Kidney epithelial cell (primary cell): ENCODE measurements at regions not wholly inside any gene's neighbourhood (a gene's known extent, or its start where the extent isn't known, plus 50 kb on each side); places are given as distances from the start of the nearest gene placed in this dataset.

Source experiments
- DNase-seq: peaks from one replicate; pipeline ENCODE4 v3.0.0-alpha.2; 2010; ENCODE audit warnings: low read depth
- H3K27me3 ChIP-seq: 2 replicates; pipeline ENCODE4 v1.6.0; 2011; ENCODE audit warnings: low read length; ENCODE audit not compliant: control insufficient read depth, insufficient read depth
- H3K36me3 ChIP-seq: 2 replicates; pipeline ENCODE4 v1.5.1; 2011; ENCODE audit warnings: low read length; ENCODE audit not compliant: control insufficient read depth, insufficient read depth
- H3K4me3 ChIP-seq: 2 replicates; pipeline ENCODE4 v1.5.1; 2011; ENCODE audit warnings: low read depth, mild to moderate bottlenecking, control low read depth, low read length
- CTCF ChIP-seq: IDR thresholded peaks from 2 replicates; pipeline ENCODE4 v1.5.1; 2011; ENCODE audit warnings: mild to moderate bottlenecking, moderate library complexity, low read length, control low read depth, inconsistent platforms; ENCODE audit not compliant: insufficient read depth, poor library complexity, severe bottlenecking

GRCh38 chr2:128563348-128563687 lies 244.7 kb upstream of the HS6ST1 start:
- no peak for TF ChIP-seq CTCF
- Histone ChIP-seq H3K36me3 (no peaks in the 10 kb centered on the region), H3K27me3 (no peaks in the 10 kb centered on the region), H3K4me3 (no peak overlapping the region)
- DNase-seq = no peak

- Histone ChIP-seq H3K4me3 (no peak overlapping the region), H3K36me3 (no peaks in the 10 kb centered on the region), H3K27me3 (no peaks in the 10 kb centered on the region)
- DNase-seq = no peak
- TF ChIP-seq CTCF = no peak
Measured at GRCh38 chr2:128564131-128564530, 245.5 kb upstream of the HS6ST1 start.

- TF ChIP-seq CTCF = no peak
Measured at GRCh38 chr2:128564551-128564950, 245.9 kb upstream of the HS6ST1 start.

GRCh38 chr2:128565441-128565840 lies 246.8 kb upstream of the HS6ST1 start:
- no peak for TF ChIP-seq CTCF
- H3K4me3 ChIP-seq = no peak overlapping the region
- H3K36me3 ChIP-seq = no peaks in the 10 kb centered on the region
- H3K27me3 ChIP-seq = no peaks in the 10 kb centered on the region
- no peak for DNase-seq

More at GRCh38 chr2:128564551-128564950, 245.9 kb upstream of the HS6ST1 start:
- no peak for DNase-seq
- no peak overlapping the region for H3K4me3 ChIP-seq
- no peaks in the 10 kb centered on the region for H3K36me3 ChIP-seq
- no peaks in the 10 kb centered on the region for H3K27me3 ChIP-seq

- H3K27me3 ChIP-seq = no peaks in the 10 kb centered on the region
- no peak for TF ChIP-seq CTCF
- H3K4me3 ChIP-seq = no peak overlapping the region
Measured at GRCh38 chr2:128566671-128567070, 248.0 kb upstream of the HS6ST1 start.

GRCh38 chr2:128568106-128568505 lies 249.4 kb upstream of the HS6ST1 start:
- no peak for DNase-seq
- TF ChIP-seq CTCF = no peak
- H3K36me3 ChIP-seq = no peaks in the 10 kb centered on the region
- H3K27me3 ChIP-seq = no peaks in the 10 kb centered on the region
- H3K4me3 ChIP-seq = no peak overlapping the region

More at GRCh38 chr2:128566671-128567070, 248.0 kb upstream of the HS6ST1 start:
- no peak for DNase-seq
- no peaks in the 10 kb centered on the region for H3K36me3 ChIP-seq
